Fibroblast of mammary gland (primary cell): ENCODE measurements at regions not wholly inside any gene's neighbourhood (a gene's known extent, or its start where the extent isn't known, plus 50 kb on each side); places are given as distances from the start of the nearest gene placed in this dataset.

Experiments
- DNase-seq: peaks from one replicate; pipeline ENCODE4 v3.0.0-alpha.2; 2010; ENCODE audit warnings: low read depth
- H3K4me3 ChIP-seq: 2 replicates; pipeline ENCODE4 v1.5.1; 2011; ENCODE audit warnings: low read depth, mild to moderate bottlenecking, low read length, moderate library complexity; ENCODE audit not compliant: control insufficient read depth
- CTCF ChIP-seq: conservative IDR thresholded peaks from 2 replicates; pipeline ENCODE4 v1.5.1; 2011; ENCODE audit warnings: low read depth, low read length, inconsistent platforms; ENCODE audit not compliant: control insufficient read depth, insufficient read depth

GRCh38 chr12:33323823-33324222, 115.8 kb downstream of the SYT10 start:
- H3K4me3 ChIP-seq, result no peak overlapping the region
- DNase-seq, result no peak
- no peak for TF ChIP-seq CTCF

- DNase-seq, result no peak
- H3K4me3 ChIP-seq, result no peak overlapping the region
- TF ChIP-seq CTCF, result no peak
Measured at GRCh38 chr12:33322519-33322918, 117.1 kb downstream of the SYT10 start.

GRCh38 chr12:33317746-33318145, 121.9 kb downstream of the SYT10 start:
- no peak for DNase-seq
- TF ChIP-seq CTCF, result no peak
- no peak overlapping the region for H3K4me3 ChIP-seq

- no peak for TF ChIP-seq CTCF
- no peak for DNase-seq
- no peak overlapping the region for H3K4me3 ChIP-seq
Measured at GRCh38 chr12:33314223-33314622, 125.4 kb downstream of the SYT10 start.

GRCh38 chr12:33313476-33313875, 126.1 kb downstream of the SYT10 start:
- no peak for TF ChIP-seq CTCF
- DNase-seq, result no peak
- H3K4me3 ChIP-seq, result no peak overlapping the region

GRCh38 chr12:33310471-33310870, 129.1 kb downstream of the SYT10 start:
- no peak for DNase-seq
- no peak overlapping the region for H3K4me3 ChIP-seq
- TF ChIP-seq CTCF, result no peak

GRCh38 chr12:33304176-33304575, 135.4 kb downstream of the SYT10 start:
- no peak for DNase-seq
- TF ChIP-seq CTCF, result no peak
- no peak overlapping the region for H3K4me3 ChIP-seq
